H9 (cell line): ENCODE measurements at regions not wholly inside any gene's neighbourhood (a gene's known extent, or its start where the extent isn't known, plus 50 kb on each side); places are given as distances from the start of the nearest gene placed in this dataset.
"Not testable (repeated sequence)": the region's sequence is repeated elsewhere in the genome, so short reads cannot be mapped to it uniquely, and the experiment has no call there.

Experiments
- DNase-seq: peaks from one replicate; pipeline ENCODE4 v3.0.0-alpha.2; 2017
- H2AFZ ChIP-seq: one replicate; pipeline ENCODE4 v1.6.1; 2013; ENCODE audit warnings: mild to moderate bottlenecking, low read length, control low read depth, moderate library complexity
- H2AK5ac ChIP-seq: 2 replicates; pipeline ENCODE4 v1.6.1; 2013; ENCODE audit warnings: low read length, control low read depth, mixed read lengths; ENCODE audit not compliant: insufficient read length
- H2BK120ac ChIP-seq: one replicate; pipeline ENCODE4 v1.6.1; 2013; ENCODE audit warnings: low read depth, mild to moderate bottlenecking, low read length, control low read depth, inconsistent platforms; ENCODE audit not compliant: poor library complexity, severe bottlenecking
- H2BK12ac ChIP-seq: 2 replicates; pipeline ENCODE4 v1.6.1; 2013; ENCODE audit warnings: low read length, control low read depth, mixed read lengths, low read depth; ENCODE audit not compliant: insufficient read length
- H2BK15ac ChIP-seq: 2 replicates; pipeline ENCODE4 v1.6.1; 2013; ENCODE audit warnings: low read depth, low read length, control low read depth
- H2BK20ac ChIP-seq: one replicate; pipeline ENCODE4 v1.6.1; 2013; ENCODE audit warnings: low read depth, mild to moderate bottlenecking, low read length, control low read depth, inconsistent platforms; ENCODE audit not compliant: poor library complexity, severe bottlenecking
- H2BK5ac ChIP-seq: 2 replicates; pipeline ENCODE4 v1.6.1; 2013; ENCODE audit warnings: low read length, control low read depth, mixed read lengths; ENCODE audit not compliant: insufficient read length
- H3K14ac ChIP-seq: 2 replicates; pipeline ENCODE4 v1.6.1; 2013; ENCODE audit warnings: low read length, control low read depth; ENCODE audit not compliant: insufficient read depth
- H3K18ac ChIP-seq: 2 replicates; pipeline ENCODE4 v1.6.1; 2013; ENCODE audit warnings: low read depth, mild to moderate bottlenecking, mixed read lengths, low read length, control low read depth; ENCODE audit not compliant: insufficient read length
- H3K23ac ChIP-seq: 2 replicates; pipeline ENCODE4 v1.6.1; 2013; ENCODE audit warnings: low read length, control low read depth, mixed read lengths, low read depth; ENCODE audit not compliant: insufficient read length
- H3K23me2 ChIP-seq: 2 replicates; pipeline ENCODE4 v1.6.1; 2013; ENCODE audit warnings: low read depth, mild to moderate bottlenecking, mixed read lengths, low read length, control low read depth; ENCODE audit not compliant: insufficient read length, poor library complexity, severe bottlenecking
- H3K27ac ChIP-seq: 2 replicates; pipeline ENCODE4 v1.5.1; 2013; ENCODE audit warnings: low read length, control low read depth, mixed read lengths, low read depth; ENCODE audit not compliant: insufficient read length
- H3K27me3 ChIP-seq: 2 replicates; pipeline ENCODE4 v1.6.1; 2013; ENCODE audit warnings: low read length, control low read depth, inconsistent platforms; ENCODE audit not compliant: insufficient read depth
- H3K4ac ChIP-seq: 2 replicates; pipeline ENCODE4 v1.6.1; 2013; ENCODE audit warnings: low read depth, mild to moderate bottlenecking, control low read depth, inconsistent platforms, low read length, moderate library complexity
- H3K4me1 ChIP-seq: 2 replicates; pipeline ENCODE4 v1.6.1; 2013; ENCODE audit warnings: low read length, control low read depth, inconsistent platforms; ENCODE audit not compliant: insufficient read depth
- H3K4me2 ChIP-seq: 2 replicates; pipeline ENCODE4 v1.6.1; 2013; ENCODE audit warnings: low read length, control low read depth, mixed read lengths; ENCODE audit not compliant: insufficient read length, insufficient read depth
- H3K56ac ChIP-seq: 2 replicates; pipeline ENCODE4 v1.6.1; 2013; ENCODE audit warnings: low read depth, mild to moderate bottlenecking, mixed read lengths, low read length, control low read depth; ENCODE audit not compliant: insufficient read length
- H3K79me1 ChIP-seq: 2 replicates; pipeline ENCODE4 v1.6.1; 2013; ENCODE audit warnings: low read depth, mild to moderate bottlenecking, moderate library complexity, low read length, control low read depth, inconsistent platforms; ENCODE audit not compliant: insufficient read depth, poor library complexity, severe bottlenecking
- H3K79me2 ChIP-seq: 2 replicates; pipeline ENCODE4 v1.6.1; 2013; ENCODE audit warnings: low read length, control low read depth, inconsistent platforms; ENCODE audit not compliant: insufficient read depth
- H3K9ac ChIP-seq: 2 replicates; pipeline ENCODE4 v1.6.1; 2013; ENCODE audit warnings: low read length, control low read depth, mixed read lengths; ENCODE audit not compliant: insufficient read length; ENCODE audit errors: extremely low read depth
- H3K9me3 ChIP-seq: one replicate; pipeline ENCODE4 v1.6.1; 2013; ENCODE audit warnings: low read depth, low read length, inconsistent platforms; ENCODE audit not compliant: control insufficient read depth
- H3T11ph ChIP-seq: one replicate; pipeline ENCODE4 v1.6.1; 2013; ENCODE audit warnings: mild to moderate bottlenecking, low read length, control low read depth, inconsistent platforms
- H4K20me1 ChIP-seq: one replicate; pipeline ENCODE4 v1.6.1; 2013; ENCODE audit not compliant: control insufficient read depth, insufficient read length, insufficient read depth
- H4K5ac ChIP-seq: 2 replicates; pipeline ENCODE4 v1.6.1; 2013; ENCODE audit warnings: low read depth, mild to moderate bottlenecking, mixed read lengths, low read length, control low read depth; ENCODE audit not compliant: insufficient read length
- H4K8ac ChIP-seq: replicated peaks from 2 replicates; pipeline ENCODE4 v1.6.1; 2013; ENCODE audit warnings: low read length, control low read depth, mixed read lengths, low read depth; ENCODE audit not compliant: insufficient read length
- H4K91ac ChIP-seq: 2 replicates; pipeline ENCODE4 v1.6.1; 2013; ENCODE audit warnings: low read depth, mild to moderate bottlenecking, moderate library complexity, mixed read lengths, low read length, control low read depth; ENCODE audit not compliant: insufficient read length
- H3K27ac Mint-ChIP-seq, 3 experiments: 2 replicates in 2 of 3; 3 replicates in 1 of 3; pipeline ENCODE4 v1.8.0; 2020 to 2021; ENCODE audit warnings: mixed read lengths in 3 of 3, mild to moderate bottlenecking in 1 of 3, moderate library complexity in 1 of 3
- H3K27me3 Mint-ChIP-seq: 2 replicates; pipeline ENCODE4 v1.8.0; 2021; ENCODE audit warnings: low read depth, mild to moderate bottlenecking, moderate library complexity, mixed read lengths
- H3K36me3 Mint-ChIP-seq, 3 experiments: 2 replicates in 2 of 3; 3 replicates in 1 of 3; pipeline ENCODE4 v1.8.0; 2020 to 2021; ENCODE audit warnings: low read depth in 3 of 3, mixed read lengths in 3 of 3; ENCODE audit not compliant: insufficient read depth in 1 of 3
- H3K4me1 Mint-ChIP-seq, 2 experiments: 2 replicates each; pipeline ENCODE4 v1.8.0; 2020; ENCODE audit warnings: mixed read lengths in 2 of 2
- H3K4me3 Mint-ChIP-seq, 2 experiments: 2 replicates in 1 of 2; 3 replicates in 1 of 2; pipeline ENCODE4 v1.8.0; 2020 to 2021; ENCODE audit warnings: mild to moderate bottlenecking in 2 of 2, mixed read lengths in 2 of 2, moderate library complexity in 1 of 2
- H3K9me3 Mint-ChIP-seq, 2 experiments: 2 replicates in 1 of 2; 3 replicates in 1 of 2; pipeline ENCODE4 v1.8.0; 2020; ENCODE audit warnings: mild to moderate bottlenecking in 2 of 2, mixed read lengths in 2 of 2, moderate library complexity in 1 of 2
- WGBS: extraction: QIAGEN DNeasy Blood & Tissue Kit; methylation state at CpG from one replicate; pipeline ENCODE4 v1.1.7; 2013; ENCODE audit warnings: missing lambda C conversion rate, low lambda C conversion rate, mixed read lengths; ENCODE audit not compliant: insufficient read length; ENCODE audit errors: extremely low coverage; 5-methylcytosine and 5-hydroxymethylcytosine counted together

DNA sequence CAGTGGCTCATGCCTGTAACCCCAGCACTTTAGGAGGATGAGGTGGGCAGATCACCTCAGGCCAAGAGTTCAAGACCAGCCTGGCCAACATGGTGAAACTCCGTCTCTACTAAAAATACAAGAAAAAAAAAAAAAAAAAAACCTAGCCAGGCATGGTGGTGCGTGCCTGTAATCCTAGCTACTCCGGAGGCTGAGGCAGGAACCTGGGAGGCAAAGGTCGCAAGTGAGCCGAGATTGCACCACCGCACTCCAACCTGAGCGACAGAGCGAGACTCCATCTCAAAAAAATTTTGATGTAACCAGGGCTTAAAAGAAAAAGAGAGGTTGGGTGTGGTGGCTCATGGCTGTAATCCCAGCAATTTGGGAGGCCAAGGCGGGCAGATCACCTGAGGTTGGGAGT lies 66.4 kb upstream of the PRR5 start:
- H3K4me2 ChIP-seq, H3K79me2 ChIP-seq, H3K36me3 Mint-ChIP-seq, H2BK15ac ChIP-seq, H3K27ac Mint-ChIP-seq, H2AFZ ChIP-seq, H2BK12ac ChIP-seq, DNase-seq, H3K18ac ChIP-seq, H4K8ac ChIP-seq, H3K56ac ChIP-seq, H3K27me3 ChIP-seq, H3K9me3 ChIP-seq, H4K5ac ChIP-seq, H2BK20ac ChIP-seq, H3K4me3 Mint-ChIP-seq, H4K20me1 ChIP-seq, H3K4me1 ChIP-seq, H3K27ac ChIP-seq, H3K23ac ChIP-seq, H3K14ac ChIP-seq, H3K9ac ChIP-seq, H3K23me2 ChIP-seq, H2AK5ac ChIP-seq, H3K9me3 Mint-ChIP-seq, H2BK120ac ChIP-seq, H2BK5ac ChIP-seq, H4K91ac ChIP-seq, H3K79me1 ChIP-seq, H3K4me1 Mint-ChIP-seq, H3K4ac ChIP-seq, H3T11ph ChIP-seq: not testable (repeated sequence)
- H3K27me3 Mint-ChIP-seq: peaks cover 27% of the 10 kb centered on the region
- WGBS: no CpG with 5 or more reads among the region's 9 CpGs
